HG02678 (cell line): ENCODE measurements at regions not wholly inside any gene's neighbourhood (a gene's known extent, or its start where the extent isn't known, plus 50 kb on each side); places are given as distances from the start of the nearest gene placed in this dataset.

Experiments used
- ATAC-seq: cut with Tn5 transposase; IDR thresholded peaks from one replicate; pipeline ENCODE4 v1.9.1; 2021; ENCODE audit warnings: mild to moderate bottlenecking, moderate library complexity; ENCODE audit not compliant: unreplicated experiment

DNA sequence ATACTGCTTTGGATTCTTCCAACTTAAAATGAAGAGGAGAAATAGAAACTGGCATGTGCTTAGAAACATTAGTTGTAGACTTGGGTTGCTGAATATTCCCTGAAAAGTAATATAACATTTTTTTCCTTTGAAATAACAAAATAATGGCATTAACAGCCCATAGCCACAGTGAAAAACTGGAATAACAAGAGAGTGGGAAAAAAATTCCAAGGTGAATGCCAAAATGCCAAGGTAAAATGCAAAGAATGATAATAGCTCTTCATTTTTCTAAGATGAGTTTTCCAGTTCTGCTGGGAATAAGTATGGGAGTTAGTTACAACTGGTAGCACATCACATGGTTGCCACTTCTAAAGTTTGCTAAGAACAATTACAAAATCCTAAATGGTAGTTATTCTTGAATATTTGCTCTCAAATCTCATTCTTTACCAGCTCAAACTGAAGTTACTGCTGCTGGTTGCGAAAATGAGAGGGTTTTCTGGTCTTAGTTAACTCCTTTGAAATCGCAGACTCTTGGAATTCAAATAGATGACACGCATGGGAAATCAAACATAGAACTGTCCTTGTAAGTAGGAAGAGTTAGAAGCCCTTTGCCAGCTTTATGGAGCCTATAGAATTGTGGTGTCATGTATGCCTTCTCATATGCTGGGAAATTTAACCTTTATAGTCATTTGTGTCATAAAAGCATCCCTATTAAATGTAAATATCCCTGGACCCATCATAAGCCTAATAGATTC is 165.0 kb upstream of the DCN start:
- ATAC-seq, result no peak

DNA sequence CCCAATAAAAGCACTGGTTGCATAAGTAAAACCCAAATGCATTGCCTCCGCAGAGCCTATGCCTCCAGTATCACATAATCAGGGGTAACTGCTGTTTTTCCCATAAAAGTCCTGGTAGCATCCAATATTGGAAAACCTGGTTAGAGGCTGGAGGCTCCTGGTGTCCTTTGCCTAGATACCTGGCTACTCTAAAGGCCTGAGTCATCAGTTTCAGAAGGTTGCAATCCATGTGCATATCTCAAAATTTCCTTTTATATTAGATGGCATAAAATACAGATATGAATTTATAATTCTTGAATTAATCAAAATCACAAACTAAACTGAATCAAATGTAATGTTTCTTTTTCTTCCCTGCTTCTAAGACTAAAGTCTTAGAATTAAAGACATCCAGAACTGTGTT is 164.2 kb upstream of the DCN start:
- no peak for ATAC-seq

- no peak for ATAC-seq
Measured at GRCh38 chr12:91344408-91344807, 161.8 kb upstream of the DCN start.

DNA sequence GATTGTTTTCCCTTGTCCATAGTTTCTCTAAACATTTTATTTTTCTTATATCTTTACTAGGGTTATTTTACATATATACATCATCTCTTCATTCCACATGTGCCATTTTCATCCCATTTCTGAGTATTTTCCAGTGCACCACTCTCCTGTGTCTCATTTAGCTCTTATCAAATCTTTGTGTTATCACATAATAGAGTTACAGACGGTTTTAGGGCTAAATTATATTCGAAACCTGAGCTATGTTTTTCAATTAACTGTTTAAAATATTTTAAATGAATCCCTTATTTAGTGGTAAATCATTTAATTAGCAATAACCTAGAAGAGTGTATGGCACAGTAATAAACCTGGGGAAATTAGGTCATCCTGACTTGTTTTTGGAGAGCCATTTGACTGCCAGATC is 160.4 kb upstream of the DCN start:
- ATAC-seq, result no peak

- no peak for ATAC-seq
Measured at GRCh38 chr12:91339106-91339505, 156.5 kb upstream of the DCN start.

GRCh38 chr12:91335699-91336098 is 153.1 kb upstream of the DCN start:
- no peak for ATAC-seq

DNA sequence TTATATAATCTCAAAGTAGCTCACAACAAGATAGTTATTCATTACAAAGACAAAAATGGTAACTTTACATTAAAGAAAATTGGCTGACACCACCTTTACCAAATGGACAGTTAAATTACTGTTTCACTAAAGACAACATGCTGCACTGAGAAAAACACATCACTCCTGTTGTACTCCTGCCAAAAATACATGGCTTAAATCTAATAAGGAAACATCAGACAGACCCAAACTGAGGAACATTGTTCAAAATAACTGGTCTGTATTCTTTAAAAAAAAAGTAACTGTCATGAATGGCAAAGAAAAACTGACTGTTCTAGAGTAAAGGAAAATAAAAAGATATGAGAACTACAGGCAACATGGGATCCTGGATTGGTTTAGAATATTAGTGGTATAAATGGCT is 151.3 kb upstream of the DCN start:
- no peak for ATAC-seq

DNA sequence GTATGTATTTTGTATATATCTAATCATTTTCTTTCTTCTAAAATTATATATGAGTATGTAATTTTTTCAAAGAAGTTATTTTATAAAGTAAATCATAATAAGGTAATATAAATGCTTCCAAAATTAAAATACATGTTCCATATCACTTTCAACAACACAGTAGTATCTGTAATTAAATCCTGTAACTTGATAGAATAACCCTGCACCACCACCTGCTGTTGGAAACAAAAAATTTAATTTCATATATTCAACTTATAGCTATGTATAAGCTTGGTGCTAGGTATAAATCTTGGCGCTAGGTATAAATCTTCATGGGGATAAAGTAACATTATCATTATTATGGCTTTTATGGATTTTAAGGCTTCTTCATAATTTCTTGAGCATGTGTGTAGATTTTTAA is 149.7 kb upstream of the DCN start:
- ATAC-seq, result no peak

GRCh38 chr12:91331371-91331770 is 148.8 kb upstream of the DCN start:
- no peak for ATAC-seq

GRCh38 chr12:91328451-91328850 is 145.8 kb upstream of the DCN start:
- no peak for ATAC-seq

DNA sequence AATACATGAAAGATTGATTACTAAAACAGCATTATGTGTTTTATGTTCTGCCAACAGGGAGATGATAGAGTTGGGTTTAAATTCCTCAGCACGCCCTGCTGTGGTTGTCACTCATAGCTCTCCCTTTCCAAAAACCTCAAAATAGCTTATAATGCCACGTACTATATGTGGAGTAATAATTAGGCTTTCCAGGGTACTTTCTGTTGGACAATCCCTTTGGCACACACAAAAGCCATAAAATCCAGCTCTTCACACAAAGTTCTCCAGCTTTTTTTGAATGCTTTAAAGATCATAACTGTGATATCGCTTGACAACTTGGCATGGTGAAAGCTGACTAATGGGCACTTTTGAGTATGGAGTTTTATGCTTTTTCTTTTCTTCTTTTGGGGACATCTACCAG is 145.3 kb upstream of the DCN start:
- ATAC-seq, result no peak

- no peak for ATAC-seq
Measured at GRCh38 chr12:91327131-91327530, 144.5 kb upstream of the DCN start.

DNA sequence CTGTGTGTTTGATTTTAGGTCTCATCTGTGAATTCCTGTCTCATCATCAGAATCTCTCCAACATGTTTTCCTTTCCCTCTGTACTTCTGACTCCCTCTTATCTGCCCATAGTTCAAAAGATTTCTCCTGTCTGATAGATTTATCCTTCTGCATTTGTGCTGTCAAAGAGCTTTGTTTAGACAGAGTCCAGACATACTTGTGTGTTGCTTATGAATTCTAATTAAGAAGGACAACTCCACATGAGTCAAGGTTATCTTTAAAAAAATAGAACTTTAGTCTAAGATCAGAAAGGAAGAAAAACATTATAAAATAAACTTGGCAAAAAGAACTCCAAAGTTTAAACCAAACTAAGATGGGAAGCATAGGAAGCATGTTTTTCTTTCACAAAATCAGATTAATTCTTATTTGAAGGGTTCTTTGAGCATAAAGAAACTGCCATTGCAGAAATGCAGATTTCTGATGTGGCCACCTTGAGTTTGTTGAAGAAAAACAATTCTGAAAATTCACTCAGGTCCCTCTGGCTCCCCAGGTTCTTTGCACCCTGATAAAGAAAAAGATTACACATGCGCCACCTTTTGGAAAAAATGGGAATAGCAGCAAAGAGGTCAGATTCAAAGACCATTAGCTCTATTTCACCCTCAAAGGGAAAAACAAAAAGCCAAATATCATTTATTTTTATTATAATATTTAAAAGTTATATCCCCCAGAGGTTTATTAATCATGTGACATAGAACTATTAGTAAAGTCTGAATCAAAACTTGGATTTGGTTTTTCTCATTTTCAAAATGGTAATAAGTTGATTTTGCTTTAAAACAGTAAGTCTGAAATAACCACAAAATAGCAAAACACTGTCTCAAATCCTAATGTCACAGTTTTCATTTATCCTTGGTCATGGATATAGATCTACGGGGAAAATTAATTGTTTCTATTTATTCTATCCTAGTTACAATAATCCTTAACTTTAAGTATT is 143.7 kb upstream of the DCN start:
- peak; percentile 66 for ATAC-seq

DNA sequence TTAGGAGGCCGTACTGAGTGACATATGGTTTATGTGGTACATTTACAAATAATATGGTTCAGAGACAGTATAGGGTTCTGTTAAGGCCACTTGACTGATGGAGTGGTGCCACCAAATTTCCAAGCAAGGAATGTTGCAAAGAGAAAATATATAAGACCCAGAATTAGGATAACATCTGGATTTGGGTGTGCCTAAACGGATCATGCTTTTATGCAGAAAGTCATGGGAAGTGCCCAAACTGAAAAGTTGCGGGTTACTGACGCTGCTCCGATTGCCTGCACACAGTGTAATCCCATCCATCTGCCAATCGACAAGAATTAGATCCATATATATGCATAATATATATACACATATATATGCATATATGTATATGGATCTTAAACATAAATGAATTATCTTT is 138.4 kb upstream of the DCN start:
- ATAC-seq, result no peak

DNA sequence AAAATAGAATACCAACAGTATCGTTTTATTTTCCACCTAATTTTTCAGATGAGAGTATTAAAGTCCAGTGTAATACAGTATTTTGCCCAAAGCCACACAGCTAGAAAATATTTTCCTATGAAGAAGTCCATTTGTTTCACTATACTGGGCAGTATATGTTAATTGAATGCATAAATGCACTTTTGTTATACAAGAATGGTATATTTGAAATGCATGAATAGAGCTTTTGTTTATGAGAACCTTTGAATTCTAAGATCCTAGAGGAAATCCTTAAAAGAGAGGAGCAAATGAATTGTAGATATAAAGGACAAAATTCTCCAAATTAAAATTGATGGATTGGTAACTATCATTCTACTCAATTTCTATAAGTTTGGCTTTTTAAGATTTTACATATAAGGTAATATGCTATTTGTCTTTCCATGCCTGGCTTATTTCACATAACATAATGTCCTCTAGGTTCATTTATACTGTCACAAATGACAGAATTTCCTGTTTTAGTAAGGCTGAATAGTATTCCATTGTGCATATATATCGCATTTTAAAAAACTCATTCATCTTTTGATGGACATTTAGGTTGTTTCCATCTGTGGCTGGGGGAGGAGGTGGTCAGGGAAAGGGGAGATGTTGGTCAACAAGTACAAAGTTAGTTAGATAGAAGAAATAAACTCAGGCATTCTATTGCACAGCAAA is 136.6 kb upstream of the DCN start:
- ATAC-seq, result no peak

DNA sequence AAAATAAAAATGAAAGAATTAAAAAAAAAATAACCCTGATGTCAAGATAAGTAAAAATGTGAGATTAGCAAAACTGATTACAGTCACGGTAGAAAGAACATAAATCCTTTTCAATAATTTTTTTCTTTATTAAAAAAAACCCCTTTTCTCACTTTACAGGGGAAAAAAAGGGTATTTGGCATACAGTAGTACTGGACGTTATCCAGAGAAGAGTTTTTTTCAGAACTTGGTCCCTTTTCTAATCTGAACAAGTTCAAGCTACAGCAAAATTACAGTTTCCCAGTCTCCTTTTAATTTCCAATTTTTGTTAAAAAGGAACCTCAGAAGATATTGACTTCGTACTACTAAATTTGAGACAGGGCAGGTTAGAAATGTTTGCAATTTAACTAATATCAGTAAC is 134.7 kb upstream of the DCN start:
- no peak for ATAC-seq

DNA sequence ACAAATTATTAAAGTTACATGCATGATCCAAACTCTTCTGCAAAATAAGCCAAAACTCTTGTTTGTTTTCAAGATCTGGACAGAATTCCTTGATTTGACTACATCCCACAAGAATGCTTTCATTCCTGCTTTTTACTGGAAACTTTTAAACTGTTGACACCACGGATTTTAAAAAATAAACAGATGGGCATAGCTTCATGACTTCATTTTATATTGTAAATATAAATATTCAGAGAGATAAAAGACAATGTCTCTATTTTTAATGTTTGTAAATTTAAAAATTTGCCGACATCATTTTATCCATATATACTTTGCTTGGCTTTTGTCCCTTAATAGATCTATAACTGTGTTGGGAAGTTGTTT is 134.3 kb upstream of the DCN start:
- no peak for ATAC-seq

DNA sequence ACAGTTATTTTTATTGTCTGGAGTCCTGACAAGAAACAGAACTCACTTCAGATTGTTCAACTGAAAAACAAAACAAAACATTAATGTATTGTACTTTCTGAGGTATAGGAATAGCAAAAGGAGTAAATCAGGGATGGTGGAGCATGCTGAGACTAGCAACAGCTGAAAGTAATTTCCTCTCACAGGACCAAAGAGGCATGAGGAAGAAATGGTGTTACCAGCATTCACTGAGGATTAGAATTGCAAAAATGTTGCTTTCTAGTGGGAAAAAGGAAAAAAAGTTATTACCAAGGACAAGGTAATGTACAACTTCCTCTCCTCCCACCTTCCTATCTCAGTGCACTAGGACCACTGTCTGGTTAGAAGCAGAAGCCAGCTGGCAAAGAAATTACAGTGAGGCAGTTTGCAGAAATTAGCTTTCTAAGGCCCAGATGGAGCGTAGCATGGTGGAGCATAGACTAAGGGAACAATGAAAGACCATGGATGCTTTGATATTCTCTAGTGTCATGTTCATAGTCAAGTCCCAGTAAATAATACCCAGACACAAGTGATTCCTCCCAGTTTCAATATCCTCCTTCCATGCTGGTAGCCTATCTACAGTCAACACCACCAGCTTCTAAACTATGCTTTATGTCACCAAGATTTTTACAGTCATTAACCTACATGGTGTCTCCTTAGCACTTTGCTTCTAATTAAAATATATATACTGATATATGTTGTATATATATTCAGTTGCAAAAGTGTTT is 133.7 kb upstream of the DCN start:
- ATAC-seq, result no peak

- no peak for ATAC-seq
Measured at GRCh38 chr12:91311081-91311480, 128.5 kb upstream of the DCN start.

DNA sequence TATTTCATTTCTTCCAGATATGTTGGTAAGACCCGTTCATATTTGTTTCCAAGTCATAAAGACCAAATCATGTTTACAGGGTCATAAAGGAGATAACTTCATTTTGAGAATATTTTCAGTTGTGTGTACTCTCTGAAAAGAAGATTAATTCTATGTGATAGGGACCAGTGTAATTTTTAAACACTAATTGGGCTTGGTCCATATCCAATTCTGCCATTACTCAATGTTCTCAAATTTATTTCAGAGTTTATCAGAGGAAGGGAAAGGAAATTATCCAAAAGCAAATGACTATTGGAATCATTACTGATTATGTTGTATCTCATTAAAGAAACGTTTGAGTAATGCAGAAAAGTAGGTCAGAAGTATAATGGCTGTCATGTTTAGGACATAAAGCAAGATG is 126.8 kb upstream of the DCN start:
- ATAC-seq, result no peak
